ENCODE measurements at regions not wholly inside any gene's neighbourhood (a gene's known extent, or its start where the extent isn't known, plus 50 kb on each side); places are given as distances from the start of the nearest gene placed in this dataset.
"Not testable (repeated sequence)": the region's sequence is repeated elsewhere in the genome, so short reads cannot be mapped to it uniquely, and the experiment has no call there.

DNA sequence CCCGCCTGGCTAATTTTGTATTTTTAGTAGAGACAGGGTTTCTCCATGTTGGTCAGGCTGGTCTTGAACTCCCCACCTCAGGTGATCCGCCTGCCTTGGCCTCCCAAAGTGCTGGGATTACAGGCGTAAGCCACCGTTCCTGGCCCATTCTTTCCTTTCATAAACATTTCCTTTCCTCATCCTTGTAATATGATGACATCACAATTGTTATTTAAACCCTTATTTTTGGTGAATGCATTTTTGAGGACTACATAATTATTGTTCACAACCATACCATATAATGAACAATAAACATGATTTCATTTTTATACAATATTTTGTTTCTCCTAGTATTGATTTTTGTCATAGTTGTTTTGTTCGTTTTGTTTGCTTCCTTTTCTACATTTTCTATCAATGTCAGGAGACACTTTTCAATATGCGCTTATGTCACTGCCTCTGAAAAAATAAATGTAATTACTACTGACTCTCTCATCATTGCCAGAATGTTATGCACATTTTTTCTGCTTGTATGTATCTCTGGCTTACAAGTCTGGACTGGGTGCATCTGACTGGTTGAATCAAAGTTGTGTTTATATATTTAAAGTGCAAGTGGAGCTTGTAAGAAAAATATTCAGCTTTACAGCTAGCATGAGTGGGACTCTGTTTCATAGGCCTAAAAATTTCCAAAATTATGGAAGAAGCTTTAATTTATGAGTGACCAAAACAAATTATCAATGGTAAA lies 2286.3 kb upstream of the RAG2 start:
- DNase-seq (ENCODE audit: low read depth), result no peak

DNA sequence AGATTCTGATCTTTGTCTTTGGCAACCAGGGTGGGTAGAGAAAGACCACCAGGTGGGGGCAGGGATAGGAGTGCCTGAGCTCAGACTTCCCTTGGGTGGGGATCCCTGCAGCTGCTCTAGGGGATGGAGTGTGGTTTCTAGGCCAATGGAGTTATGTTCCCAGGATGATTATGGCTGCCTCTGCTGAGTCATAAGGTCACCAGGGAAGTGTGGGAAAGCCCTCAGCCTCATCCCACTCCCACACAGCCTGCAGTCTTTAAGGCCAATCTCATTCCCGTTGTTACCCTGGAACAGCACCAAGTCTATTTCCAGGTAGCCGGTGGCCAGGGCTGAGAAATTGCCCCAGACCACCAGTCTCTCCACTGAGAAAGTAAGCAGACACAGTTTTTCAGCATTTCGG lies 2269.3 kb upstream of the RAG2 start:
- no peak for DNase-seq (ENCODE audit: low read depth)

DNA sequence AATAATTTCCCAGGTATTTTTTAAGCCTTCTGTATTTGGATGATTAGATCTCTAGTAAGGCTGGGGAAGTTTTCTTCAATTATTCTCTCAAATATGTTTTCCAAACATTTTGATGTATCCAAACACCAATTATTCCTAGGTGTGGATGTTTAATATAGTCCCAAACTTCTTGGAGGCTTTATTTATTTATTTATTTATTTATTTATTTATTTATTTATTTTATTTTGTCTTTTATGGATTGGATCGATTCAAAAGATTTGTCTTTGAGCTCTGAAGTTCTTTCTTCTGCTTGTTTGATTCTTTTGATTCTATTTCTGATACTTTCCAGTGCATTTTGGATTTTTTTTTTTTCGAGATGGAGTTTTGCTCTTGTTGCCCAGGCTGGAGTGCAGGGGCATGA lies 2267.9 kb upstream of the RAG2 start:
- no peak for DNase-seq (ENCODE audit: low read depth)

DNA sequence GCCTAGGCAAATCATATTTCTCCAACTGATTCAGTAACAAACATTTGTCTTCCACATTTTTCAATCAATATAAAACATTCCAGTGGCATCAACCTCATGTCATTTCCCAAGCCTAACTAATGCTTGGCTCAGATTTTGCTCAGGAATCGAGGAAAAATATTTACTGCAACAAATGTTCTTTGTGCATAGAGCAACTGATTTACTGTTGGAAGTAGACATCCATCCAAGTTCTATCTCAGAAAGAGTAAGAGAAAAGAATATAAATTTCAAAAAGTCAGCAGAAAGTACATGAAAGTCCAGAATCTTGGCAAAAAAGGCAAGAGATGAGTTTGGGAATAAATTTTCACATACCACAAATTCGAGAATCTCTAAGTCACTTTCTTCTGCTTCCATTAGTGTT lies 2245.0 kb upstream of the RAG2 start:
- no peak for DNase-seq (ENCODE audit: low read depth)

GRCh38 chr11:38839071-38839470 lies 2241.0 kb upstream of the RAG2 start:
- DNase-seq (ENCODE audit: low read depth), result no peak

- DNase-seq (ENCODE audit: low read depth), result no peak
Measured at GRCh38 chr11:38835966-38836365, 2237.9 kb upstream of the RAG2 start.

DNA sequence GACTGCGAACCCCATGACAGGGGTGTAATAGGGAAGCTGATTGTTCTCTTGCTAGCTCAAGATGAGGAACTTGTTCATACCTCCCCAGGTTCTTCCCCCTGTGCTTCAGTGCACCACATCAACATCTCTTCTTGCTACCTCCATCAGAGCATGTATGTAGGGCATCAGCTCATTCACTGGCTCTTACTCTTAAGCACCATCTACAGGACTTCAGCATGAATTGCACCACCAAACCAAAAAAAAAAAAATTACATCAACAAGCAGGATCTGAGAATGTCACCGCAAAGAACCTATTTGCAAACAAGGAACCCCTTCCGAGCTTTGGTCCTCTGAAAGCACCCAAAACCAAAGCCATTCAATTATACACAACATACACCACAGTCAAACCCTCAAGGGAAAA lies 2226.5 kb upstream of the RAG2 start:
- peak; percentile 27 for DNase-seq (ENCODE audit: low read depth)

GRCh38 chr11:38821786-38822185 lies 2223.8 kb upstream of the RAG2 start:
- not testable (repeated sequence) for DNase-seq (ENCODE audit: low read depth)

DNA sequence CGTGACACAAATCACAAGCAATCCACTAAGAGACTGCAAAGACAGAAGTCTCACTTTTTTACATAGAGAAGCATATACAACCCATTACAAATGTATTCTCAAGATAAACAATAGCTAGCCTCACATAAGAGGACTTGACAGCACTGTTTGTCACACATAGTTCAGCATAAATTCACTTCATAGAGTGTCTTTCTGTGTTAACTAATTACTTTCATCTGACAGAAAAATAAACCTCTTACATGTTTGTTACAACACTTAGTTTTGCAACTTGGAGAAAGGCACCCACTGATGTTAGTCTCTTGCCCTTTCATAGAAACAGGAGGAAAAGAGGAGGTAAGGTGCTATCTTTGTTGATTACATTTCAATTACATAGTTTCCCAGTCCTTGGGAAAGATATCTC lies 2221.9 kb upstream of the RAG2 start:
- no peak for DNase-seq (ENCODE audit: low read depth)

DNA sequence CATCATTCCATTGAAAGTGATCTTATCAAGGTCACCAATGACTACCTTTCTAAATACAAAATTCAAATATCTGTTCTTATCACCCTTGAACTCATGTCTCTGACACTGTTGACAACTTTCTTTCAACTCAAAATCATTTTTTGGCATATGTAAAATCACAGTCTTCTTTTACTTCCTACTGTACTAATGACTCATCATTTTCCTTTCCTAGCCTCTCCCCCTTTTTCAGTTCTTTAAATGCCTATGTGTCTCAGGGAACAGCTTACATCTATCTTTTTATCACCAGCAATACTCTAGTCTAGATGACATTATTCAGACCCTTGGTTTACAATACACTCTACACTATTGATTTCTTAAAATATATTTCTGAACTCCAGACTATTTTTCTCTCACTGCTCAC lies 2220.7 kb upstream of the RAG2 start:
- peak; percentile 24 for DNase-seq (ENCODE audit: low read depth)

DNA sequence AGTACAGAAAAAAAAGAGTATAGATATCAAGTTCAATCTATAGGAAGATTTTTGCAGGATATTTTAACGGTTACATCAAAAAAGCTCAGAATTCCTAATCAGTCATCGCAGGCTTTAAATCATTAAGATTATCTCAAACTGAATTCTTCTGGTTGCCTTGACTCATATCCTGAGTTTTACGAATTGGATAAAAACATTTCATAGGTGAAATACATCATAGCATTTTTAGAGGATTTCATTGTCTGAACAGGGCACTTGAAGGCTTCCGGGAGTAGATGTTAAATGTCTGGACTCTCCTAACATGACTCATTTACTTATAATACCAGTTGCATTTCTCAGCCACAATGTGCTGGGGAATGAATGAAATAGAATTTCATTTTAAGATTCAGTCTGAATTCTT lies 2216.6 kb upstream of the RAG2 start:
- peak; percentile 76 for DNase-seq (ENCODE audit: low read depth)

DNA sequence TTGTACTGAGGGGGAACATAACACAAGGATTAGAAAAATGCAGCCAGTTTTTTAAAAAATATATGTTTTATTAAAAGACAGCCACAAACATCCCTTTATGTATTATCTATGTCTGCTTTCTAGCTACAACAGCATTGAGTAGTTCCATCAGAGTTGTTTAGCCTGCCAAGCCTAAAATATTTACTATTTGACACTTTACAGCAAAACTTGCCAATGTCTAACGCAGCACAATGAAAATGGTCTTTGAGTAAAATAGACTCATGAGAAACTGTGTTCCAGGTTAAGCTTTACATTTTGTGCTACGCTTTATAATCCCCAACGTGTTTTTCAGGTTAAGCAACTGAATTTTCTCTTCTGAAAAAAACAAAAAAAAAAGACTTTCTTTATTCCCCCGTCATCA lies 2211.5 kb upstream of the RAG2 start:
- no peak for DNase-seq (ENCODE audit: low read depth)

DNA sequence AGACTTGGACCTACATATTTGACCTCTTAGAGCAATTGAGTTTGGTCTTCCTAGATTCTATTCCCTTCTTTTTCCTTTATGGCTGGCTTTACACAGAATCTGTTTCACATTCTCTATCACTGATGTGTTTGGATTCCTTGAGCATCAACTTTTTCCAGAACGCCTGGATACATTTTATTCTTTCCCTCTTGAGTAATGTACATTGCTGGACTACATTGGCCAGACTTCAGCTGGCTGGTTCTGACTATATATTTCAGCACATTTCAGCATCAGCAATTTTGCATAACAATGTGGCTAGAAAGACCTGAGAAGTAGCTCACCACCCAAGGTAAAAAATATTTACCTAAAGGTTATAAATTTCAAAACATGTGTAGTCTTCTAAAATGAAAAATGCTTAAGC lies 2198.2 kb upstream of the RAG2 start:
- DNase-seq (ENCODE audit: low read depth), result no peak

GRCh38 chr11:38795027-38795426 lies 2197.0 kb upstream of the RAG2 start:
- DNase-seq (ENCODE audit: low read depth), result no peak

DNA sequence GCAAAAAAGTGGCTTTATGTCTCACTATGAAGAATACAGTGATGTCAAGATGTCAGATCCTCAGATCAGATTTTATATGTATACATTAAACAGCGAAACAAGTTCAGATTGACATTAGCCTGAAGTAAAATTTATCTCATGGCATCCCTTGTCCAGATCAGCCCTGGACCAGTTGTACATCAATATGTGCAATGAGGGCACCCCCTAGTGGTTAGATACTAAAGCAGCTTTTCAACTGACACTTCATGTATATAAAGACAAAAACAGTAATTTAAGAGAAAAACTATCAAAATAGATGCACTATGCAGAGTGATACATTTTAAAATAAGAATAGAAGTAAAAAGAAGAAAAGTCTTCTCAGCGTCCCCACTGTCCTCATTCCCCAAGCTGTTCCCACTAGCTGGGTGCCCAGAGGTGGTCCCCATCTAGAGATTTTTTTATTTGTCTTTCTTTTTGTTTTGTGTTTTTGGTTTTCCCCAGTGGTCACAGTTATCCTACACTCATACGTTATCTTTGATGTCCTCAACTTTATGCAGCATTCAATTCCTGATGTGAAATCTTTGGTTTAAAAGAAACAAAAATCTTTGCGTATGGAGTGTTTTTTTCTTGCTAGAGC lies 2193.4 kb upstream of the RAG2 start:
- peak; percentile 72 for DNase-seq (ENCODE audit: low read depth)

GRCh38 chr11:38788561-38788960 lies 2190.5 kb upstream of the RAG2 start:
- no peak for DNase-seq (ENCODE audit: low read depth)

GRCh38 chr11:38784164-38784563 lies 2186.1 kb upstream of the RAG2 start:
- DNase-seq (ENCODE audit: low read depth), result no peak

GRCh38 chr11:38766796-38767195 lies 2168.8 kb upstream of the RAG2 start:
- DNase-seq (ENCODE audit: low read depth), result no peak

DNA sequence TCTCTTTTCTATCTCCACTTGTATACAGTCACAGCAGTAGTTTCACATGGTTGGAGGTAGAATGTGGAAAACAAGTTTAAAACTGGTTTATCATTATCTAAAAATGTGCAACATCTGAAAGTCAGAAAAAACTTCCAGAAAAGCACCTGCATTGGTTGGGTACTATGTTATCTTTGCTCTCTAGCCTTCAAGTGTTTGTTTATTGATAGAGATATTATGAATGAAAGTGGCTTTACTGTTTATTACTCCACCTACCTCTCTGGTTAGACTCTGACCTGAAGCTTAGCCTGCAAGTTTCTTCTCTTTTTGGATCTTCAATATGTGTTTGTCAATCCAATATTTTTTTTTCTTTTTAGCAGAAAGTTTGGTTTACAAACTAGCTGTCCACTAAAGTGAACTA lies 2161.4 kb upstream of the RAG2 start:
- no peak for DNase-seq (ENCODE audit: low read depth)

GRCh38 chr11:38756537-38756936 lies 2158.5 kb upstream of the RAG2 start:
- no peak for DNase-seq (ENCODE audit: low read depth)

- no peak for DNase-seq (ENCODE audit: low read depth)
Measured at GRCh38 chr11:38751421-38751820, 2153.4 kb upstream of the RAG2 start.

GRCh38 chr11:38746516-38746915 lies 2148.5 kb upstream of the RAG2 start:
- not testable (repeated sequence) for DNase-seq (ENCODE audit: low read depth)

- DNase-seq (ENCODE audit: low read depth), result no peak
Measured at GRCh38 chr11:38723361-38723760, 2125.3 kb upstream of the RAG2 start.
